ENCODE measurements at regions not wholly inside any gene's neighbourhood (a gene's known extent, or its start where the extent isn't known, plus 50 kb on each side); places are given as distances from the start of the nearest gene placed in this dataset.

DNA sequence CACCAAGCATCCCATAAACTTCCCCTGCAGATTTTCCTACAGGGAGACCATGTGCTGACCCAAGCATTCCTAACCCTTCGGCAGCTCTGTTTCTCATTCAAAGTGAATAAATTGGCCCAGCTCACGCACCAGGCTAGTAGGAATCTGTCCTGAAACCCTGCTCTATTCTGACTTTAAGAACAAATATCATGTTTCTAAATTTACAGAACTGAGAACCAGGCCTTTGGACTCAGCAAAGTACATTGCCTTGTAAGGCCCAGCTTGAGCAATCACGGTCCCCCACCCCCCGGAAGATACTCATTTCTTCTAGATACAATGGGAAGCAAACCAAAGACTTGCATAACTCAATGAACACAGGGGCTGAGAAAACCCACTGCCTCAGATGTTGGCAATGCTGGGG, 160.1 kb upstream of the NFIA start (continued):
- TF ChIP-seq SP4 (IDR thresholded peaks at IDR 0.05; ENCODE audit: low read length) (no peak), POLR2A (IDR thresholded peaks at IDR 0.05; ENCODE audit: control extremely low read depth in 1 of 2, low read depth in 2 of 2, low read length in 2 of 2) (no peak), TBP (IDR thresholded peaks at IDR 0.05; ENCODE audit: low read depth, low read length) (no peak)
